CD4-positive, alpha-beta T cell (primary cell): ENCODE measurements at regions not wholly inside any gene's neighbourhood (a gene's known extent, or its start where the extent isn't known, plus 50 kb on each side); places are given as distances from the start of the nearest gene placed in this dataset.

Experiments
- ATAC-seq: fragments of 200-7000 bp; cut with Tn5 transposase; one replicate; pipeline ENCODE4 v1.10.0; 2022; ENCODE audit warnings: mild to moderate bottlenecking; ENCODE audit not compliant: poor library complexity
- CTCF ChIA-PET: fragments of 350-600 bp; sonication (Branson Sonifier 250); formaldehyde crosslinking; loops from one replicate; lab custom pipeline; 2021; ENCODE audit warnings: antibody characterized with exemption, inconsistent platforms; lab: Charles Lee
- POLR2A ChIA-PET: fragments of 350-600 bp; sonication (Branson Sonifier 250); formaldehyde crosslinking; loops from one replicate; lab custom pipeline; 2021; ENCODE audit warnings: antibody characterized with exemption, inconsistent platforms; lab: Charles Lee
- DNase-seq, 14 experiments: peaks; one replicate each; pipeline ENCODE4 v3.0.0-alpha.2; 2013 to 2020; ENCODE audit warnings: mixed read lengths in 2 of 14
- H3K27ac ChIP-seq, 2 donors: one replicate each; pipeline versions ENCODE4 v1.5.1 to v1.7.0; 2013; ENCODE audit warnings: low read length in 2 of 2, low read depth in 1 of 2, mild to moderate bottlenecking in 1 of 2
- H3K27me3 ChIP-seq, 2 experiments: 1 replicate in 1 of 2; 2 replicates in 1 of 2; pipeline versions ENCODE4 v1.6.1 to v1.7.0; 2013; ENCODE audit warnings: low read length in 2 of 2, control low read depth in 1 of 2, mild to moderate bottlenecking in 1 of 2, moderate library complexity in 1 of 2; ENCODE audit not compliant: insufficient read depth in 2 of 2, control insufficient read depth in 1 of 2
- H3K36me3 ChIP-seq: one replicate; pipeline ENCODE4 v1.6.1; 2013; ENCODE audit warnings: low read length, control low read depth; ENCODE audit not compliant: insufficient read depth
- H3K4me1 ChIP-seq: one replicate; pipeline ENCODE4 v1.6.1; 2013; ENCODE audit warnings: low read length, control low read depth; ENCODE audit not compliant: insufficient read depth
- H3K4me3 ChIP-seq: one replicate; pipeline ENCODE4 v1.5.1; 2013; ENCODE audit warnings: mild to moderate bottlenecking, low read length, moderate library complexity
- H3K9me3 ChIP-seq, 2 experiments: 1 replicate in 1 of 2; 2 replicates in 1 of 2; pipeline versions ENCODE4 v1.6.1 to v1.7.0; 2013; ENCODE audit warnings: low read length in 2 of 2, mild to moderate bottlenecking in 2 of 2, control low read depth in 1 of 2, moderate library complexity in 1 of 2; ENCODE audit not compliant: control insufficient read depth in 1 of 2, insufficient read depth in 1 of 2
- H3K27ac Mint-ChIP-seq: one replicate; pipeline ENCODE4 v1.8.0; 2020; ENCODE audit warnings: mixed read lengths
- H3K27me3 Mint-ChIP-seq: one replicate; pipeline ENCODE4 v1.8.0; 2021; ENCODE audit warnings: mixed read lengths
- H3K36me3 Mint-ChIP-seq: one replicate; pipeline ENCODE4 v1.8.0; 2021; ENCODE audit warnings: low read depth, mixed read lengths
- H3K4me1 Mint-ChIP-seq: one replicate; pipeline ENCODE4 v1.8.0; 2021; ENCODE audit warnings: low read depth, mixed read lengths
- H3K4me3 Mint-ChIP-seq: one replicate; pipeline ENCODE4 v1.8.0; 2020; ENCODE audit warnings: mild to moderate bottlenecking, mixed read lengths
- H3K9me3 Mint-ChIP-seq: one replicate; pipeline ENCODE4 v1.8.0; 2020; ENCODE audit warnings: mixed read lengths
- intact Hi-C, 2 experiments: fragments of 100-400 bp; cut with DNase I in 1 of 2; cut with micrococcal nuclease in 1 of 2; formaldehyde crosslinking; loops; one replicate each; pipeline versions ENCODE4 v1.15.1 to v1.9.0; 2023 to 2025; cut with DNase I, micrococcal nuclease
- TF ChIP-seq, protein P1 (sequence below): fragments of 200-600 bp; IDR thresholded peaks from one replicate; pipeline ENCODE4 v1.8.0; 2022; ENCODE audit warnings: antibody characterized with exemption, mild to moderate bottlenecking

DNA sequence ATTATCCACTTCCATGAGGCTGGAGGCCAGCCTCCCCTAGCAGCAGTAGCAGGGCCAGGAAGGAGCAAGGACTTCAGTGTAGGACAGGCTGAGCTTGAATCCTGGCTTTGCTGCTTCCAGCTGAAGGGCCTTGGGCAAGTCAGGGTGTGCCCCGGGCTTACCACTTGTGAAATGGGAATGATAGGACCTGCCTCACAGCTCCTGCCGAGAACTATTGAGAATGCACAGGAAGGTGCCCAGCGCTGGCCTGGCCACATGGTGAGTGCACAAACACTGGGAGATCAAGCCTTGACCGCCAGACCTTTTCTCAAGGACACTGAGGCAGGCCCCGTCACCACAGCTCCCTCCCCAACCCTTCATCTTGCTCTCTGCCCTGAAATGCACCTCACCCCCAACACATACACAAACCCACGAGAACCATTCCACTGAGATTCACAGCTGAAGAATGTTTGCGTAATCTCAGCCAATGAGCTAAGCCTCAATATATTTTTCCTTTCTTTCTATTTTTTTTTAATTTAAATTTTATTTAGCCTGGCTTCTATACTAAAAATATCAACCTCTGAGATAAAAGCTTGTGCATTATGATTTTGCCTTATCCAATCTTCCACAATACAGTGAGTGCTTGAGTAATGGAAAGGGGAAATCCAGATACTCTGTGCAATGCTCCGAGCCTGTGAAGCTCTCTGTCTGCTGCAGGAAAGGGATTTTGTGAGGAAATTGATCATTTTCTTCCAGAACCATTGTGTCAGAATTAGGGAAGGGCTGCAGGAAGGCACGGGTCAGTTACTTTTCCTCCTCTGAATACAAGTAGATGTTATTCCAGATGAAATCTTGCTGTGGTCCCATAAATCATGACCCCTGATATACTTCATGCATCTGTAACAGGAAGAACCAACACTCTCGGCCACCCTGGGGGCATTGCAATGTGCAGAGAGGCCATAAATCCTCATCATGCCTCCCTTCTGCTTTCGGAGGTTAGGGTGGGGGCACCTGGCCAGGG is 193.9 kb downstream of the TLE3 start:
- no peaks in the 10 kb centered on the region for H3K9me3 Mint-ChIP-seq
- ChIA-PET POLR2A (no interaction called here), CTCF (no interaction called here)

DNA sequence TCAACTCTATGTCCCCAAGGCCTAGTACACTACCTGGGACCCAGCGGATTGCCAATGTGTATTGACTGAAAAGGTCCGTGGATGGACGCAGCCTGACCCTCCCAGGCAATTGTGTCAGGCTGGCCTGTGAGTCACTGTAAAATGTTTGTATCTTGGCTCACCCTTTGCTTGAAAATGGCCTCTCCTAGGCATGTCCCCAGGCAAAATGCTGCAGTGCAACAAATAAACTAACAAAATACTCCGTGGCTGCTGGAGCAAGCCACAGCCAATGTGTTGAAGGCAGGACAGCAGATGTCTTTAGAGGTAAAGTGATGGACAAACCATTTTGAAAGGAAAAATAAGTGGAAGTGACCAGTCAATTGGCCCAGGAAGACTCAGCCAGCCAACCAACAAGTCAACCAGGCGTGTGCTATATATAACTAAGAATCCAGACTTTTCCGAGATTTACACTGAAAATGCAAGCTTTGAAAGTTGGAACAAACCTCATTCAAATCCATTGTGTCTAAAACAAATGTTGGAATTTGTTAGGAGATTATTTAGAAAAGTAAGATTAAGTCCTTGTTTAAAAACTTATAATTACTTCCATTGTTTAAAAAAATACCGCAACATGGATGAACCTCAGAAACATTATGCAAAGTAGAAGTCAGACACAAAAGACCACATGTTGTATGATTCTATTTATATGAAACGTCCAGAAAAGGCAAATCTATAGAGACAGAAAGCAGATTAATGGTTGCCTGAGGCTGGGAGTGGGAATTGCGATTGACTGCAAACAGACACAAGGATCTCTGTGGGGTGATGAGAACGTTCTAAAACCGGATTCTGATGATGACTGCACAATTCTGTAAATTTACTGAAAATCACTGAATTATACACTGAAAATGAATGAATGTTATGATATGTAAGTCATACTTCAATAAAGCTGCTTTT is 191.2 kb downstream of the TLE3 start:
- Mint-ChIP-seq H3K27me3 (no peaks in the 10 kb centered on the region), H3K9me3 (no peaks in the 10 kb centered on the region), H3K27ac (no peak overlapping the region), H3K4me3 (no peak overlapping the region), H3K4me1 (no peaks in the 10 kb centered on the region), H3K36me3 (no peaks in the 10 kb centered on the region)
- CTCF ChIA-PET, result no interaction called here
- POLR2A ChIA-PET, result no interaction called here
- TF ChIP-seq, protein P1, sequence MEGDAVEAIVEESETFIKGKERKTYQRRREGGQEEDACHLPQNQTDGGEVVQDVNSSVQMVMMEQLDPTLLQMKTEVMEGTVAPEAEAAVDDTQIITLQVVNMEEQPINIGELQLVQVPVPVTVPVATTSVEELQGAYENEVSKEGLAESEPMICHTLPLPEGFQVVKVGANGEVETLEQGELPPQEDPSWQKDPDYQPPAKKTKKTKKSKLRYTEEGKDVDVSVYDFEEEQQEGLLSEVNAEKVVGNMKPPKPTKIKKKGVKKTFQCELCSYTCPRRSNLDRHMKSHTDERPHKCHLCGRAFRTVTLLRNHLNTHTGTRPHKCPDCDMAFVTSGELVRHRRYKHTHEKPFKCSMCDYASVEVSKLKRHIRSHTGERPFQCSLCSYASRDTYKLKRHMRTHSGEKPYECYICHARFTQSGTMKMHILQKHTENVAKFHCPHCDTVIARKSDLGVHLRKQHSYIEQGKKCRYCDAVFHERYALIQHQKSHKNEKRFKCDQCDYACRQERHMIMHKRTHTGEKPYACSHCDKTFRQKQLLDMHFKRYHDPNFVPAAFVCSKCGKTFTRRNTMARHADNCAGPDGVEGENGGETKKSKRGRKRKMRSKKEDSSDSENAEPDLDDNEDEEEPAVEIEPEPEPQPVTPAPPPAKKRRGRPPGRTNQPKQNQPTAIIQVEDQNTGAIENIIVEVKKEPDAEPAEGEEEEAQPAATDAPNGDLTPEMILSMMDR, result no peak
- no peaks in the 10 kb centered on the region for H3K27me3 ChIP-seq
- H3K27ac ChIP-seq, result no peak overlapping the region
- H3K4me1 ChIP-seq, result no peaks in the 10 kb centered on the region
- no peak overlapping the region for H3K4me3 ChIP-seq
- H3K9me3 ChIP-seq, result no peaks in the 10 kb centered on the region
- no peak for DNase-seq
- H3K36me3 ChIP-seq, result no peaks in the 10 kb centered on the region
- no peak for ATAC-seq
- intact Hi-C loops, result no loop called here

More for the DNA sequence above, 193.9 kb downstream of the TLE3 start:
- no peaks in the 10 kb centered on the region for H3K4me1 Mint-ChIP-seq
- Histone ChIP-seq H3K9me3 (no peaks in the 10 kb centered on the region), H3K4me1 (no peaks in the 10 kb centered on the region), H3K27me3 (no peaks in the 10 kb centered on the region), H3K4me3 (no peak overlapping the region), H3K36me3 (no peaks in the 10 kb centered on the region), H3K27ac (no peak overlapping the region)
- H3K27ac Mint-ChIP-seq, result no peak overlapping the region
- no peaks in the 10 kb centered on the region for H3K27me3 Mint-ChIP-seq
- intact Hi-C loops, result no loop called here
- TF ChIP-seq, protein P1, result no peak
- DNase-seq (no peak), ATAC-seq (no peak)
- H3K36me3 Mint-ChIP-seq, result no peaks in the 10 kb centered on the region
- no peak overlapping the region for H3K4me3 Mint-ChIP-seq

DNA sequence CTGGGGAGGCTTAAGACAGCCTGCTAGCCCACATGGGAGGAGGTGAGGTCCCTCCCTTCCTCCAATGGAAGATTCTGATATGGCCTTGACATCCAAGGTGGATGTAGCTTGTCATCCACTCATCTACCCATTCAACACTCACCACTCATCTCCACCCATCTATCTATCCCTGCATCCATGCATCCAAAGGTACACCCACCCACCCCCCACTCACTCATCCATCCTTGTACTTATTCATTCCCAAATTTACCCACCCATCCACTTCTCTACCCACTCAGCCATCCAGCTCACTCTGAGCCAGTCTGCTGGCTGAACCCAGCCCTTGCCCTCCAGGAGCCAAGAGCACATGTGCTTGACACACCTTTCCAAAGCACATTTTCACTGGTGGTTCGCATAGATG is 189.7 kb downstream of the TLE3 start:
- Histone ChIP-seq H3K36me3 (no peaks in the 10 kb centered on the region), H3K4me3 (no peak overlapping the region), H3K27ac (no peak overlapping the region), H3K9me3 (no peaks in the 10 kb centered on the region), H3K4me1 (no peaks in the 10 kb centered on the region), H3K27me3 (no peaks in the 10 kb centered on the region)
- Mint-ChIP-seq H3K4me1 (no peaks in the 10 kb centered on the region), H3K27ac (no peak overlapping the region), H3K36me3 (no peaks in the 10 kb centered on the region), H3K4me3 (no peak overlapping the region), H3K27me3 (no peaks in the 10 kb centered on the region), H3K9me3 (no peaks in the 10 kb centered on the region)
- POLR2A ChIA-PET, result no interaction called here
- intact Hi-C loops, result no loop called here
- no peak for ATAC-seq
- CTCF ChIA-PET, result no interaction called here
- TF ChIP-seq, protein P1, result no peak
- no peak for DNase-seq
